ENCODE measurements at regions not wholly inside any gene's neighbourhood (a gene's known extent, or its start where the extent isn't known, plus 50 kb on each side); places are given as distances from the start of the nearest gene placed in this dataset.

GRCh38 chr15:47334805-47335535, 382.3 kb upstream of the SEMA6D start:
- intact Hi-C loops (cut with DNase I; ENCODE audit: low total_unique reads), result no loop called here
- H3K4me3 ChIP-seq, result no peak overlapping the region

GRCh38 chr15:47337106-47337505, 380.2 kb upstream of the SEMA6D start:
- no peak overlapping the region for H3K27ac ChIP-seq
- intact Hi-C loops (cut with DNase I; ENCODE audit: low total_unique reads), result no loop called here
- no peaks in the 10 kb centered on the region for H3K9me3 ChIP-seq
- no peaks in the 10 kb centered on the region for H3K27me3 ChIP-seq
- H3K4me1 ChIP-seq, result no peaks in the 10 kb centered on the region
- H3K4me3 ChIP-seq, result no peak overlapping the region
- DNase-seq, result no peak
- H3K36me3 ChIP-seq, result no peaks in the 10 kb centered on the region
- TF ChIP-seq CTCF (IDR thresholded peaks at IDR 0.05) (no peak), POLR2A (IDR thresholded peaks at IDR 0.05) (no peak)

More at GRCh38 chr15:47334805-47335535, 382.3 kb upstream of the SEMA6D start:
- Histone ChIP-seq H3K9me3 (no peaks in the 10 kb centered on the region), H3K27me3 (no peaks in the 10 kb centered on the region), H3K36me3 (no peaks in the 10 kb centered on the region), H3K27ac (no peak overlapping the region), H3K4me1 (no peaks in the 10 kb centered on the region)
- no peak for DNase-seq
- TF ChIP-seq POLR2A (IDR thresholded peaks at IDR 0.05) (no peak), CTCF (IDR thresholded peaks at IDR 0.05) (no peak)

GRCh38 chr15:47337836-47338235, 379.5 kb upstream of the SEMA6D start:
- intact Hi-C loops (cut with DNase I; ENCODE audit: low total_unique reads), result no loop called here

GRCh38 chr15:47338771-47339170, 378.5 kb upstream of the SEMA6D start:
- H3K4me3 ChIP-seq, result no peak overlapping the region
- no peak for DNase-seq
- H3K36me3 ChIP-seq, result no peaks in the 10 kb centered on the region
- H3K27me3 ChIP-seq, result no peaks in the 10 kb centered on the region
- no peaks in the 10 kb centered on the region for H3K9me3 ChIP-seq
- intact Hi-C loops (cut with DNase I; ENCODE audit: low total_unique reads), result no loop called here
- TF ChIP-seq CTCF (IDR thresholded peaks at IDR 0.05), result no peak
- no peak for TF ChIP-seq POLR2A (IDR thresholded peaks at IDR 0.05)
- no peak overlapping the region for H3K27ac ChIP-seq
- H3K4me1 ChIP-seq, result no peaks in the 10 kb centered on the region

More at GRCh38 chr15:47337836-47338235, 379.5 kb upstream of the SEMA6D start:
- no peak overlapping the region for H3K4me3 ChIP-seq
- H3K36me3 ChIP-seq, result no peaks in the 10 kb centered on the region
- DNase-seq, result no peak
- no peaks in the 10 kb centered on the region for H3K9me3 ChIP-seq
- no peak overlapping the region for H3K27ac ChIP-seq
- H3K27me3 ChIP-seq, result no peaks in the 10 kb centered on the region
- no peaks in the 10 kb centered on the region for H3K4me1 ChIP-seq
- TF ChIP-seq POLR2A (IDR thresholded peaks at IDR 0.05) (no peak), CTCF (IDR thresholded peaks at IDR 0.05) (no peak)

- Histone ChIP-seq H3K27ac (no peak overlapping the region), H3K36me3 (no peaks in the 10 kb centered on the region), H3K27me3 (no peaks in the 10 kb centered on the region), H3K4me3 (no peak overlapping the region), H3K4me1 (no peaks in the 10 kb centered on the region), H3K9me3 (no peaks in the 10 kb centered on the region)
- intact Hi-C loops (cut with DNase I; ENCODE audit: low total_unique reads), result no loop called here
- no peak for TF ChIP-seq CTCF (IDR thresholded peaks at IDR 0.05)
- TF ChIP-seq POLR2A (IDR thresholded peaks at IDR 0.05), result no peak
- no peak for DNase-seq
Observed at GRCh38 chr15:47339800-47340570, 377.3 kb upstream of the SEMA6D start.

Measured in uterus (tissue), 3 donors.